ENCODE measurements at regions not wholly inside any gene's neighbourhood (a gene's known extent, or its start where the extent isn't known, plus 50 kb on each side); places are given as distances from the start of the nearest gene placed in this dataset.

- TF ChIP-seq ZNF518A (tag by site-specific recombination; conservative IDR thresholded peaks at IDR 0.05; ENCODE audit: low read depth) (no peak), PRDM1 (tag by site-specific recombination; IDR thresholded peaks at IDR 0.05) (no peak), ZNF37A (tag by site-specific recombination; IDR thresholded peaks at IDR 0.05) (no peak), ZNF433 (tag by site-specific recombination; IDR thresholded peaks at IDR 0.05; ENCODE audit: low read depth) (no peak)
Measured at GRCh38 chr9:85246541-85246940, 495.2 kb downstream of the AGTPBP1 start (continued).

GRCh38 chr9:85244856-85245255 is 496.9 kb downstream of the AGTPBP1 start:
- Histone ChIP-seq H3K9me3 (ENCODE audit: control insufficient read depth, insufficient read depth, low read depth, low read length) (no peaks in the 10 kb centered on the region), H3K27ac (ENCODE audit: extremely low read depth, low read depth, low read length) (no peak overlapping the region), H3K36me3 (ENCODE audit: control insufficient read depth in 2 of 2, insufficient read depth in 1 of 2, low read length in 2 of 2) (no peaks in the 10 kb centered on the region), H3K4me3 (ENCODE audit: low read depth, low read length) (no peak overlapping the region), H3K4me1 (ENCODE audit: control insufficient read depth, insufficient read depth, low read length) (no peaks in the 10 kb centered on the region)
- POLR2A ChIA-PET: no interaction called here
- TF ChIP-seq ZNF2 (tag by site-specific recombination; IDR thresholded peaks at IDR 0.05) (no peak), YY2 (tag by site-specific recombination; IDR thresholded peaks at IDR 0.05) (no peak), GLIS1 (tag by site-specific recombination; IDR thresholded peaks at IDR 0.05) (no peak), FEZF1 (tag by site-specific recombination; IDR thresholded peaks at IDR 0.05) (no peak), ZNF530 (tag by site-specific recombination; IDR thresholded peaks at IDR 0.05; ENCODE audit: low read depth) (no peak), ZNF280C (tag by site-specific recombination; IDR thresholded peaks at IDR 0.05) (no peak), ZNF37A (tag by site-specific recombination; IDR thresholded peaks at IDR 0.05) (no peak), ZNF433 (tag by site-specific recombination; IDR thresholded peaks at IDR 0.05; ENCODE audit: low read depth) (no peak), HIC1 (tag by site-specific recombination; IDR thresholded peaks at IDR 0.05) (no peak), ZNF214 (tag by site-specific recombination; IDR thresholded peaks at IDR 0.05; ENCODE audit: borderline replicate concordance) (no peak), KLF10 (tag by site-specific recombination; IDR thresholded peaks at IDR 0.05) (no peak)
- CTCF ChIA-PET: no interaction called here

DNA sequence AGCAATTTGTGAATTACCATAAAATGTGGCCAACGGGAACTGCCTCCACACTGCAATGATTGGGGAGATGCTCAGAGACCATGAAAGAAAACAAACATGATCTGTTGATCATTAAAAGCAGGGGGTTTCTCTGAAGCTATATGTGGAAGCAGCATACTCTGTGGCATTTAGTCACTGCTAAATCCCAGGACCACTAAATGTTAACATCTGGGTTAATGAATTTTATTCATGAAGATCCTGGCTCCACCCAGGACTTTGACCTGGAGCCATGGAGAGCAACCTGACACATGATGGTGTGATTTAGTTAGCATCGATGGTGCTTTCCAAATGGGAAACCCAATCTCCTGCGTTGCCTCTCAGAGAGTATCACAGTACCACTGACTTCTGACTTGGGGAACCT is 497.8 kb downstream of the AGTPBP1 start:
- Histone ChIP-seq H3K9me3 (ENCODE audit: control insufficient read depth, insufficient read depth, low read depth, low read length) (no peaks in the 10 kb centered on the region), H3K36me3 (ENCODE audit: control insufficient read depth in 2 of 2, insufficient read depth in 1 of 2, low read length in 2 of 2) (no peaks in the 10 kb centered on the region), H3K4me3 (ENCODE audit: low read depth, low read length) (no peak overlapping the region), H3K4me1 (ENCODE audit: control insufficient read depth, insufficient read depth, low read length) (no peaks in the 10 kb centered on the region), H3K27ac (ENCODE audit: extremely low read depth, low read depth, low read length) (no peak overlapping the region)
- ChIA-PET POLR2A (no interaction called here), CTCF (no interaction called here)
- TF ChIP-seq, protein P1, sequence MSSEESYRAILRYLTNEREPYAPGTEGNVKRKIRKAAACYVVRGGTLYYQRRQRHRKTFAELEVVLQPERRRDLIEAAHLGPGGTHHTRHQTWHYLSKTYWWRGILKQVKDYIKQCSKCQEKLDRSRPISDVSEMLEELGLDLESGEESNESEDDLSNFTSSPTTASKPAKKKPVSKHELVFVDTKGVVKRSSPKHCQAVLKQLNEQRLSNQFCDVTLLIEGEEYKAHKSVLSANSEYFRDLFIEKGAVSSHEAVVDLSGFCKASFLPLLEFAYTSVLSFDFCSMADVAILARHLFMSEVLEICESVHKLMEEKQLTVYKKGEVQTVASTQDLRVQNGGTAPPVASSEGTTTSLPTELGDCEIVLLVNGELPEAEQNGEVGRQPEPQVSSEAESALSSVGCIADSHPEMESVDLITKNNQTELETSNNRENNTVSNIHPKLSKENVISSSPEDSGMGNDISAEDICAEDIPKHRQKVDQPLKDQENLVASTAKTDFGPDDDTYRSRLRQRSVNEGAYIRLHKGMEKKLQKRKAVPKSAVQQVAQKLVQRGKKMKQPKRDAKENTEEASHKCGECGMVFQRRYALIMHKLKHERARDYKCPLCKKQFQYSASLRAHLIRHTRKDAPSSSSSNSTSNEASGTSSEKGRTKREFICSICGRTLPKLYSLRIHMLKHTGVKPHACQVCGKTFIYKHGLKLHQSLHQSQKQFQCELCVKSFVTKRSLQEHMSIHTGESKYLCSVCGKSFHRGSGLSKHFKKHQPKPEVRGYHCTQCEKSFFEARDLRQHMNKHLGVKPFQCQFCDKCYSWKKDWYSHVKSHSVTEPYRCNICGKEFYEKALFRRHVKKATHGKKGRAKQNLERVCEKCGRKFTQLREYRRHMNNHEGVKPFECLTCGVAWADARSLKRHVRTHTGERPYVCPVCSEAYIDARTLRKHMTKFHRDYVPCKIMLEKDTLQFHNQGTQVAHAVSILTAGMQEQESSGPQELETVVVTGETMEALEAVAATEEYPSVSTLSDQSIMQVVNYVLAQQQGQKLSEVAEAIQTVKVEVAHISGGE (tag by site-specific recombination; conservative IDR thresholded peaks at IDR 0.05; ENCODE audit: low read depth): no peak
- no peak for TF ChIP-seq SCRT2 (tag by site-specific recombination; IDR thresholded peaks at IDR 0.05)
- TF ChIP-seq, protein P2, sequence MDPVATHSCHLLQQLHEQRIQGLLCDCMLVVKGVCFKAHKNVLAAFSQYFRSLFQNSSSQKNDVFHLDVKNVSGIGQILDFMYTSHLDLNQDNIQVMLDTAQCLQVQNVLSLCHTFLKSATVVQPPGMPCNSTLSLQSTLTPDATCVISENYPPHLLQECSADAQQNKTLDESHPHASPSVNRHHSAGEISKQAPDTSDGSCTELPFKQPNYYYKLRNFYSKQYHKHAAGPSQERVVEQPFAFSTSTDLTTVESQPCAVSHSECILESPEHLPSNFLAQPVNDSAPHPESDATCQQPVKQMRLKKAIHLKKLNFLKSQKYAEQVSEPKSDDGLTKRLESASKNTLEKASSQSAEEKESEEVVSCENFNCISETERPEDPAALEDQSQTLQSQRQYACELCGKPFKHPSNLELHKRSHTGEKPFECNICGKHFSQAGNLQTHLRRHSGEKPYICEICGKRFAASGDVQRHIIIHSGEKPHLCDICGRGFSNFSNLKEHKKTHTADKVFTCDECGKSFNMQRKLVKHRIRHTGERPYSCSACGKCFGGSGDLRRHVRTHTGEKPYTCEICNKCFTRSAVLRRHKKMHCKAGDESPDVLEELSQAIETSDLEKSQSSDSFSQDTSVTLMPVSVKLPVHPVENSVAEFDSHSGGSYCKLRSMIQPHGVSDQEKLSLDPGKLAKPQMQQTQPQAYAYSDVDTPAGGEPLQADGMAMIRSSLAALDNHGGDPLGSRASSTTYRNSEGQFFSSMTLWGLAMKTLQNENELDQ (tag by site-specific recombination; IDR thresholded peaks at IDR 0.05; ENCODE audit: low read depth): no peak
- no peak for TF ChIP-seq ZNF621 (tag by site-specific recombination; IDR thresholded peaks at IDR 0.05)
- TF ChIP-seq ZNF202 (tag by site-specific recombination; IDR thresholded peaks at IDR 0.05; ENCODE audit: borderline replicate concordance): no peak
- no peak for TF ChIP-seq ZNF785 (tag by site-specific recombination; IDR thresholded peaks at IDR 0.05)
